ENCODE measurements at regions not wholly inside any gene's neighbourhood (a gene's known extent, or its start where the extent isn't known, plus 50 kb on each side); places are given as distances from the start of the nearest gene placed in this dataset.

DNA sequence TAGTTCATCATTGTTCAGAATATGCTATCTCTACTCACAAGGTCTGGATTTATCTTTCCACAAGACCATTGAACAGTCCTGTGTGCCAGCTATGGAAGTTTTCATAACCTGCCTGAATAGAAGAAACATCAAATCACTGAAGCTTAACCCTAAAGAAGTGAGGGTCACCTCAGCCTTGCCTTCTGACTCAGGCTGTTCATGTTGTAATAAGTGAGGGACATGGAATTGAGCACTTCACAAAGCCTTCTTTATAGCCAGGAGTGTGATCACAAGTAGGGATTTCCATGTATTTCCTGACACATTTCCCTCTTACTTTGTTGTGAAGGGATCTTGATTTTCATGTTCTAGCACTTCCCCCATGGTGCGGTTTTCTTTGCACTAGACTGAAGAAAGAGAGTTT lies 577.5 kb upstream of the WWC1 start:
- no peak overlapping the region for H3K9ac ChIP-seq (ENCODE audit: low read depth in 1 of 2, low read length in 2 of 2)
- H3K4me1 ChIP-seq (ENCODE audit: control insufficient read depth in 4 of 4, insufficient read depth in 4 of 4, low read length in 3 of 4): no peaks in the 10 kb centered on the region
- no peaks in the 10 kb centered on the region for H3K27me3 ChIP-seq (ENCODE audit: control insufficient read depth in 4 of 4, insufficient read depth in 4 of 4, low read length in 3 of 4)
- no peaks in the 10 kb centered on the region for H3K9me3 ChIP-seq (ENCODE audit: control insufficient read depth in 4 of 4, low read length in 3 of 4)
- no peak overlapping the region for H3K4me3 ChIP-seq (ENCODE audit: low read depth in 1 of 3, low read length in 3 of 3)
- no peak overlapping the region for H3K27ac ChIP-seq (ENCODE audit: low read depth in 1 of 2, low read length in 2 of 2)
- H3K36me3 ChIP-seq (ENCODE audit: control insufficient read depth in 4 of 4, insufficient read depth in 3 of 4, low read depth in 1 of 4, low read length in 3 of 4): no peaks in the 10 kb centered on the region
- DNase-seq (ENCODE audit: low spot score): no peak
- no peak for TF ChIP-seq NR2F2 (IDR thresholded peaks at IDR 0.05)
- TF ChIP-seq, protein P1, sequence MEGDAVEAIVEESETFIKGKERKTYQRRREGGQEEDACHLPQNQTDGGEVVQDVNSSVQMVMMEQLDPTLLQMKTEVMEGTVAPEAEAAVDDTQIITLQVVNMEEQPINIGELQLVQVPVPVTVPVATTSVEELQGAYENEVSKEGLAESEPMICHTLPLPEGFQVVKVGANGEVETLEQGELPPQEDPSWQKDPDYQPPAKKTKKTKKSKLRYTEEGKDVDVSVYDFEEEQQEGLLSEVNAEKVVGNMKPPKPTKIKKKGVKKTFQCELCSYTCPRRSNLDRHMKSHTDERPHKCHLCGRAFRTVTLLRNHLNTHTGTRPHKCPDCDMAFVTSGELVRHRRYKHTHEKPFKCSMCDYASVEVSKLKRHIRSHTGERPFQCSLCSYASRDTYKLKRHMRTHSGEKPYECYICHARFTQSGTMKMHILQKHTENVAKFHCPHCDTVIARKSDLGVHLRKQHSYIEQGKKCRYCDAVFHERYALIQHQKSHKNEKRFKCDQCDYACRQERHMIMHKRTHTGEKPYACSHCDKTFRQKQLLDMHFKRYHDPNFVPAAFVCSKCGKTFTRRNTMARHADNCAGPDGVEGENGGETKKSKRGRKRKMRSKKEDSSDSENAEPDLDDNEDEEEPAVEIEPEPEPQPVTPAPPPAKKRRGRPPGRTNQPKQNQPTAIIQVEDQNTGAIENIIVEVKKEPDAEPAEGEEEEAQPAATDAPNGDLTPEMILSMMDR (IDR thresholded peaks at IDR 0.05; ENCODE audit: low read depth, low read length, missing input control): no peak
- no peak for TF ChIP-seq FOXA2 (IDR thresholded peaks at IDR 0.05)
- no peak for TF ChIP-seq JUND (IDR thresholded peaks at IDR 0.05)
- no peak for TF ChIP-seq FOXA1 (IDR thresholded peaks at IDR 0.05)
- no peak for TF ChIP-seq RAD21 (IDR thresholded peaks at IDR 0.05)
- TF ChIP-seq, protein P2, sequence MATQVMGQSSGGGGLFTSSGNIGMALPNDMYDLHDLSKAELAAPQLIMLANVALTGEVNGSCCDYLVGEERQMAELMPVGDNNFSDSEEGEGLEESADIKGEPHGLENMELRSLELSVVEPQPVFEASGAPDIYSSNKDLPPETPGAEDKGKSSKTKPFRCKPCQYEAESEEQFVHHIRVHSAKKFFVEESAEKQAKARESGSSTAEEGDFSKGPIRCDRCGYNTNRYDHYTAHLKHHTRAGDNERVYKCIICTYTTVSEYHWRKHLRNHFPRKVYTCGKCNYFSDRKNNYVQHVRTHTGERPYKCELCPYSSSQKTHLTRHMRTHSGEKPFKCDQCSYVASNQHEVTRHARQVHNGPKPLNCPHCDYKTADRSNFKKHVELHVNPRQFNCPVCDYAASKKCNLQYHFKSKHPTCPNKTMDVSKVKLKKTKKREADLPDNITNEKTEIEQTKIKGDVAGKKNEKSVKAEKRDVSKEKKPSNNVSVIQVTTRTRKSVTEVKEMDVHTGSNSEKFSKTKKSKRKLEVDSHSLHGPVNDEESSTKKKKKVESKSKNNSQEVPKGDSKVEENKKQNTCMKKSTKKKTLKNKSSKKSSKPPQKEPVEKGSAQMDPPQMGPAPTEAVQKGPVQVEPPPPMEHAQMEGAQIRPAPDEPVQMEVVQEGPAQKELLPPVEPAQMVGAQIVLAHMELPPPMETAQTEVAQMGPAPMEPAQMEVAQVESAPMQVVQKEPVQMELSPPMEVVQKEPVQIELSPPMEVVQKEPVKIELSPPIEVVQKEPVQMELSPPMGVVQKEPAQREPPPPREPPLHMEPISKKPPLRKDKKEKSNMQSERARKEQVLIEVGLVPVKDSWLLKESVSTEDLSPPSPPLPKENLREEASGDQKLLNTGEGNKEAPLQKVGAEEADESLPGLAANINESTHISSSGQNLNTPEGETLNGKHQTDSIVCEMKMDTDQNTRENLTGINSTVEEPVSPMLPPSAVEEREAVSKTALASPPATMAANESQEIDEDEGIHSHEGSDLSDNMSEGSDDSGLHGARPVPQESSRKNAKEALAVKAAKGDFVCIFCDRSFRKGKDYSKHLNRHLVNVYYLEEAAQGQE (IDR thresholded peaks at IDR 0.05): no peak
- 74% methylated on average over 1 of the region's 1 CpG for WGBS

DNA sequence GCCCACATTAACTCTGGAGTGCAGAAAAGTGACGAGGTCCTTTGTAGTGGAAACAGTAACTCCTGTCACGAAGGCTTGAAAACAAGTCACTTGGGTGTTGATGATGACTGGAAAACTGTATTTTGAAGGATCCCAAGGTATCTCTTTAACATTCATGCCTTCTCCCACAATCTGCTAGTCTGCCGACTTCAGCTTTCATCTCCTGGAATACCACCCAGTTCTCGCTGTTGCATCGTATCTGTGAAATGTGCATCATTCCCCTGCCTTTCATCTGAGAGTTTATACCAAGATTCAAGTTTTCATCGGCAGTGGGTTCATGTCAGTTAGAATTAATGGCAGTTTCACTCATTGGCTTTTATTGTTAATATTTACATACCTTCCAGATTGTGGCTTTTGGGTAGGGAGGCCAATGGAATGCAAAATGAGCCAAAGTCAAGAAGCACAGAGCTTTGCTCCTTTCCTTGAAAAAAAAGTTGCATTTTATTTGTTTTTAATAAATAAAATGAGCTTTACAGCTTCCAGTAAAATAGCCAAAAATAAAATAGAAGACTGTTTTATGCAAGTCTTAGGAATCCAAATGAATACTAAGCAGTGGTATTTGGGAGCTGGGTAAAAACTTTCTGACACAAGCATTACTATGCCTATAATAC lies 575.2 kb upstream of the WWC1 start:
- Histone ChIP-seq H3K9ac (ENCODE audit: low read depth in 1 of 2, low read length in 2 of 2) (no peak overlapping the region), H3K4me1 (ENCODE audit: control insufficient read depth in 4 of 4, insufficient read depth in 4 of 4, low read length in 3 of 4) (no peaks in the 10 kb centered on the region), H3K36me3 (ENCODE audit: control insufficient read depth in 4 of 4, insufficient read depth in 3 of 4, low read depth in 1 of 4, low read length in 3 of 4) (no peaks in the 10 kb centered on the region), H3K27ac (ENCODE audit: low read depth in 1 of 2, low read length in 2 of 2) (no peak overlapping the region), H3K27me3 (ENCODE audit: control insufficient read depth in 4 of 4, insufficient read depth in 4 of 4, low read length in 3 of 4) (no peaks in the 10 kb centered on the region), H3K9me3 (ENCODE audit: control insufficient read depth in 4 of 4, low read length in 3 of 4) (no peaks in the 10 kb centered on the region), H3K4me3 (ENCODE audit: low read depth in 1 of 3, low read length in 3 of 3) (no peak overlapping the region)
- TF ChIP-seq, protein P3, sequence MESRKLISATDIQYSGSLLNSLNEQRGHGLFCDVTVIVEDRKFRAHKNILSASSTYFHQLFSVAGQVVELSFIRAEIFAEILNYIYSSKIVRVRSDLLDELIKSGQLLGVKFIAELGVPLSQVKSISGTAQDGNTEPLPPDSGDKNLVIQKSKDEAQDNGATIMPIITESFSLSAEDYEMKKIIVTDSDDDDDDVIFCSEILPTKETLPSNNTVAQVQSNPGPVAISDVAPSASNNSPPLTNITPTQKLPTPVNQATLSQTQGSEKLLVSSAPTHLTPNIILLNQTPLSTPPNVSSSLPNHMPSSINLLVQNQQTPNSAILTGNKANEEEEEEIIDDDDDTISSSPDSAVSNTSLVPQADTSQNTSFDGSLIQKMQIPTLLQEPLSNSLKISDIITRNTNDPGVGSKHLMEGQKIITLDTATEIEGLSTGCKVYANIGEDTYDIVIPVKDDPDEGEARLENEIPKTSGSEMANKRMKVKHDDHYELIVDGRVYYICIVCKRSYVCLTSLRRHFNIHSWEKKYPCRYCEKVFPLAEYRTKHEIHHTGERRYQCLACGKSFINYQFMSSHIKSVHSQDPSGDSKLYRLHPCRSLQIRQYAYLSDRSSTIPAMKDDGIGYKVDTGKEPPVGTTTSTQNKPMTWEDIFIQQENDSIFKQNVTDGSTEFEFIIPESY (IDR thresholded peaks at IDR 0.05): no peak
- TF ChIP-seq JUND (IDR thresholded peaks at IDR 0.05) (no peak), TAF1 (conservative IDR thresholded peaks at IDR 0.05) (no peak), HNF4G (IDR thresholded peaks at IDR 0.05) (no peak)
- DNase-seq (ENCODE audit: low spot score): no peak
- 86% methylated on average over 6 of the region's 6 CpGs for WGBS

DNA sequence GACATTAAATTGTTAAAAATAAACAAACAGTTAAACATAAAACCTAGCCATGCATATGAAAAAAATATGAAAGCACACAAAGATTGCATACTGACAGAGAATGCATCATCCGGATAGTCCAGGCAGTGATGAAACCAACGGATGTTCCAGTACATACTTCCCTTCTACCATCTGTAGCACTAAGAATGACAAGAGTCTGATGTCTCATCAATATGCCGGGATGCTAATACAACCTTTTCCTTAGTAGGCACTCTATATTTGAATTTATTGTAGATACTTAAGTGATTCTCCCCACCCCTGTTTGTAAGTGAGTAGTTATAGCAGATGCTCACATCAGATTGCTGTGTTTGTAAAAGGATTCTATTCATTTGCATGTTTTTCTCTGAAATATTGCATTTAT lies 571.2 kb upstream of the WWC1 start:
- H3K4me1 ChIP-seq (ENCODE audit: control insufficient read depth in 4 of 4, insufficient read depth in 4 of 4, low read length in 3 of 4): no peaks in the 10 kb centered on the region
- H3K27me3 ChIP-seq (ENCODE audit: control insufficient read depth in 4 of 4, insufficient read depth in 4 of 4, low read length in 3 of 4): no peaks in the 10 kb centered on the region
- H3K9me3 ChIP-seq (ENCODE audit: control insufficient read depth in 4 of 4, low read length in 3 of 4): no peaks in the 10 kb centered on the region
- no peak overlapping the region for H3K27ac ChIP-seq (ENCODE audit: low read depth in 1 of 2, low read length in 2 of 2)
- no peak overlapping the region for H3K9ac ChIP-seq (ENCODE audit: low read depth in 1 of 2, low read length in 2 of 2)
- TF ChIP-seq NR2F2 (IDR thresholded peaks at IDR 0.05) (no peak), FOXA2 (IDR thresholded peaks at IDR 0.05) (no peak), SP1 (IDR thresholded peaks at IDR 0.05) (no peak), JUND (IDR thresholded peaks at IDR 0.05) (no peak), HNF4A (conservative IDR thresholded peaks at IDR 0.05) (no peak), HNF4G (IDR thresholded peaks at IDR 0.05) (no peak)
- TF ChIP-seq, protein P1 (IDR thresholded peaks at IDR 0.05; ENCODE audit: low read depth, low read length, missing input control): no peak
- TF ChIP-seq, protein P3 (IDR thresholded peaks at IDR 0.05): no peak
- 64% methylated on average over 3 of the region's 3 CpGs for WGBS
- no peak for DNase-seq (ENCODE audit: low spot score)
- no peaks in the 10 kb centered on the region for H3K36me3 ChIP-seq (ENCODE audit: control insufficient read depth in 4 of 4, insufficient read depth in 3 of 4, low read depth in 1 of 4, low read length in 3 of 4)
- no peak overlapping the region for H3K4me3 ChIP-seq (ENCODE audit: low read depth in 1 of 3, low read length in 3 of 3)

All from liver (tissue), 8 donors.